22Rv1 (cell line): ENCODE measurements at regions not wholly inside any gene's neighbourhood (a gene's known extent, or its start where the extent isn't known, plus 50 kb on each side); places are given as distances from the start of the nearest gene placed in this dataset.

Experiments
- CTCF ChIP-seq: fragments of 450-650 bp; IDR thresholded peaks from 2 replicates; pipeline ENCODE4 v1.5.1; 2017; ENCODE audit warnings: mild to moderate bottlenecking
- ZFX ChIP-seq: fragments of 450-650 bp; IDR thresholded peaks from 2 replicates; pipeline ENCODE4 v1.6.1; 2017; ENCODE audit warnings: antibody characterized with exemption, borderline replicate concordance

GRCh38 chr4:158020176-158020575 lies 152.6 kb downstream of the GASK1B start:
- TF ChIP-seq CTCF (no peak), ZFX (no peak)
